HG02623 (cell line): ENCODE measurements at regions not wholly inside any gene's neighbourhood (a gene's known extent, or its start where the extent isn't known, plus 50 kb on each side); places are given as distances from the start of the nearest gene placed in this dataset.
"Not testable (repeated sequence)": the region's sequence is repeated elsewhere in the genome, so short reads cannot be mapped to it uniquely, and the experiment has no call there.

Experiments
- ATAC-seq: cut with Tn5 transposase; IDR thresholded peaks from one replicate; pipeline ENCODE4 v1.9.1; 2021; ENCODE audit warnings: moderate library complexity; ENCODE audit not compliant: unreplicated experiment

GRCh38 chrX:52261125-52261462, 76.4 kb downstream of the MAGED4 start:
- ATAC-seq, result no peak

- peak; percentile 99 for ATAC-seq
Measured at GRCh38 chrX:52261463-52262194, 76.9 kb downstream of the MAGED4 start.

GRCh38 chrX:52262195-52262546, 77.5 kb downstream of the MAGED4 start:
- peak; percentile 6 for ATAC-seq

GRCh38 chrX:52263417-52263816, 78.7 kb downstream of the MAGED4 start:
- ATAC-seq, result no peak

GRCh38 chrX:52265713-52266112, 81.0 kb downstream of the MAGED4 start:
- no peak for ATAC-seq

- not testable (repeated sequence) for ATAC-seq
Measured at GRCh38 chrX:52268502-52268901, 83.8 kb downstream of the MAGED4 start.

GRCh38 chrX:52270453-52271116, 85.9 kb downstream of the MAGED4 start:
- ATAC-seq, result no peak

GRCh38 chrX:52271206-52271605, 86.5 kb downstream of the MAGED4 start:
- no peak for ATAC-seq

GRCh38 chrX:52277666-52278065, 91.2 kb upstream of the XAGE2 start:
- no peak for ATAC-seq

- no peak for ATAC-seq
Measured at GRCh38 chrX:52280812-52281211, 88.0 kb upstream of the XAGE2 start.

- ATAC-seq, result no peak
Measured at GRCh38 chrX:52284865-52285264, 84.0 kb upstream of the XAGE2 start.

GRCh38 chrX:52298968-52299367, 69.9 kb upstream of the XAGE2 start:
- not testable (repeated sequence) for ATAC-seq

GRCh38 chrX:52308532-52308931, 60.3 kb upstream of the XAGE2 start:
- ATAC-seq, result not testable (repeated sequence)
